ENCODE measurements at regions not wholly inside any gene's neighbourhood (a gene's known extent, or its start where the extent isn't known, plus 50 kb on each side); places are given as distances from the start of the nearest gene placed in this dataset.
A peak's percentile ranks its signal among the peaks of the same experiment; 100 is the strongest.

- no peak for DNase-seq
Observed at GRCh38 chr4:166498546-166498945, 625.5 kb downstream of the TLL1 start.

GRCh38 chr4:166499820-166500219 lies 626.8 kb downstream of the TLL1 start:
- no peak for DNase-seq

- DNase-seq, result no peak
Observed at GRCh38 chr4:166501941-166502382, 628.9 kb downstream of the TLL1 start.

- DNase-seq, result no peak
Observed at GRCh38 chr4:166502660-166503059, 629.6 kb downstream of the TLL1 start.

- DNase-seq, result no peak
Observed at GRCh38 chr4:166506051-166506450, 633.0 kb downstream of the TLL1 start.

GRCh38 chr4:166512267-166512666 lies 639.2 kb downstream of the TLL1 start:
- no peak for DNase-seq

GRCh38 chr4:166518315-166518714 lies 645.3 kb downstream of the TLL1 start:
- peak; percentile 77 for DNase-seq

- DNase-seq, result peak; percentile 92
Observed at GRCh38 chr4:166518776-166519175, 645.7 kb downstream of the TLL1 start.

GRCh38 chr4:166519774-166520173 lies 646.7 kb downstream of the TLL1 start:
- no peak for DNase-seq

GRCh38 chr4:166527500-166527899 lies 654.5 kb downstream of the TLL1 start:
- no peak for DNase-seq

GRCh38 chr4:166531703-166532102 lies 658.7 kb downstream of the TLL1 start:
- DNase-seq, result no peak

GRCh38 chr4:166535865-166536264 lies 662.8 kb downstream of the TLL1 start:
- DNase-seq, result no peak

- DNase-seq, result no peak
Observed at GRCh38 chr4:166538491-166539005, 665.5 kb downstream of the TLL1 start.

- no peak for DNase-seq
Observed at GRCh38 chr4:166546009-166546408, 673.0 kb downstream of the TLL1 start.

- no peak for DNase-seq
Observed at GRCh38 chr4:166577639-166578038, 656.7 kb downstream of the SPOCK3 start.

GRCh38 chr4:166585491-166585890 lies 648.8 kb downstream of the SPOCK3 start:
- DNase-seq, result no peak

- peak; percentile 62 for DNase-seq
Observed at GRCh38 chr4:166594326-166594946, 639.9 kb downstream of the SPOCK3 start.

- DNase-seq, result no peak
Observed at GRCh38 chr4:166600264-166600663, 634.0 kb downstream of the SPOCK3 start.

GRCh38 chr4:166602068-166602467 lies 632.2 kb downstream of the SPOCK3 start:
- DNase-seq, result no peak

GRCh38 chr4:166622425-166622977 lies 611.8 kb downstream of the SPOCK3 start:
- no peak for DNase-seq

- no peak for DNase-seq
Observed at GRCh38 chr4:166625018-166625637, 609.2 kb downstream of the SPOCK3 start.

- no peak for DNase-seq
Observed at GRCh38 chr4:166628454-166628853, 605.8 kb downstream of the SPOCK3 start.

- no peak for DNase-seq
Observed at GRCh38 chr4:166635367-166635766, 598.9 kb downstream of the SPOCK3 start.

- no peak for DNase-seq
Observed at GRCh38 chr4:166637816-166638215, 596.5 kb downstream of the SPOCK3 start.

Data from NCI-H1436 (cell line).